Activated CD4-positive, CD25-positive, alpha-beta regulatory T cell treated with anti-CD3 and anti-CD28 coated beads, Interleukin-2, amount 50 U/mL, for 72 hours (primary cell): ENCODE measurements at regions not wholly inside any gene's neighbourhood (a gene's known extent, or its start where the extent isn't known, plus 50 kb on each side); places are given as distances from the start of the nearest gene placed in this dataset.

Experiments
- DNase-seq: peaks from one replicate; pipeline ENCODE4 v3.0.0; 2021

GRCh38 chr10:128380946-128381345 is 254.7 kb upstream of the MKI67 start:
- no peak for DNase-seq

- no peak for DNase-seq
Observed at GRCh38 chr10:128382225-128382624, 256.0 kb upstream of the MKI67 start.

GRCh38 chr10:128384831-128385230 is 258.6 kb upstream of the MKI67 start:
- DNase-seq = no peak

- DNase-seq = no peak
Observed at GRCh38 chr10:128386231-128386630, 260.0 kb upstream of the MKI67 start.

GRCh38 chr10:128386816-128387604 is 260.8 kb upstream of the MKI67 start:
- no peak for DNase-seq

- no peak for DNase-seq
Observed at GRCh38 chr10:128390596-128390995, 264.4 kb upstream of the MKI67 start.

- no peak for DNase-seq
Observed at GRCh38 chr10:128393546-128393945, 267.3 kb upstream of the MKI67 start.

GRCh38 chr10:128398118-128398517 is 271.9 kb upstream of the MKI67 start:
- no peak for DNase-seq

- DNase-seq = no peak
Observed at GRCh38 chr10:128398999-128399398, 272.8 kb upstream of the MKI67 start.

GRCh38 chr10:128400564-128400963 is 274.3 kb upstream of the MKI67 start:
- DNase-seq = no peak

- DNase-seq = no peak
Observed at GRCh38 chr10:128405450-128405849, 279.2 kb upstream of the MKI67 start.

GRCh38 chr10:128411643-128412042 is 285.4 kb upstream of the MKI67 start:
- no peak for DNase-seq

GRCh38 chr10:128414568-128414967 is 288.3 kb upstream of the MKI67 start:
- DNase-seq = no peak

- DNase-seq = no peak
Observed at GRCh38 chr10:128416231-128416630, 290.0 kb upstream of the MKI67 start.

- DNase-seq = no peak
Observed at GRCh38 chr10:128417826-128418225, 291.6 kb upstream of the MKI67 start.

- DNase-seq = no peak
Observed at GRCh38 chr10:128418819-128419218, 292.6 kb upstream of the MKI67 start.

- DNase-seq = no peak
Observed at GRCh38 chr10:128419466-128420019, 293.3 kb upstream of the MKI67 start.

GRCh38 chr10:128420623-128421022 is 294.4 kb upstream of the MKI67 start:
- no peak for DNase-seq

- no peak for DNase-seq
Observed at GRCh38 chr10:128421371-128422160, 295.3 kb upstream of the MKI67 start.

GRCh38 chr10:128422190-128422589 is 296.0 kb upstream of the MKI67 start:
- DNase-seq = no peak

- no peak for DNase-seq
Observed at GRCh38 chr10:128422999-128423398, 296.8 kb upstream of the MKI67 start.

- DNase-seq = no peak
Observed at GRCh38 chr10:128429321-128429720, 303.1 kb upstream of the MKI67 start.

- DNase-seq = no peak
Observed at GRCh38 chr10:128429835-128430513, 303.8 kb upstream of the MKI67 start.
